GM12873 (cell line): ENCODE measurements at regions not wholly inside any gene's neighbourhood (a gene's known extent, or its start where the extent isn't known, plus 50 kb on each side); places are given as distances from the start of the nearest gene placed in this dataset.

Source experiments
- TF ChIP-seq, protein P1 (sequence below): IDR thresholded peaks from 2 replicates; pipeline ENCODE4 v1.5.1; 2012; ENCODE audit warnings: low read depth, mild to moderate bottlenecking, moderate library complexity, low read length, control low read depth; ENCODE audit not compliant: insufficient read depth; ENCODE audit errors: missing control alignments

DNA sequence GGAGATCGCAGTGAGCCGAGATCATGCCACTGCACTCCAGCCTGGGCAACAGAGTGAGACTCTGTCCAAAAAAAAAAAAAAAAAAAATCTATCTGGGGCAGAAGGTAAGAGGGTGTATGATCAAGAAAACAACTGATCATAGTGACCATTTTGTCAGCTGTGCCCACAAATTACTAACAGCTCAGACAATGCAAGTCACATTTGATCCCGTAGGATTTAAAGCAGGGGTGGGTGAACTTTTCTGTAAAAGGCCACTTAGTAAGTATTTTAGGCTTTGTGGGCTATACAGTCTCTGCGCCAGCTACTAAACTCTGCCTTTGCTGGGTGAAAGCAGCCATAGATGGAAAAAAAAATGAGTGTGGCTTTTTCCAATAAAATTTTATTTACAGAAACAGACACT is 57.6 kb upstream of the ABI3BP start:
- TF ChIP-seq, protein P1, sequence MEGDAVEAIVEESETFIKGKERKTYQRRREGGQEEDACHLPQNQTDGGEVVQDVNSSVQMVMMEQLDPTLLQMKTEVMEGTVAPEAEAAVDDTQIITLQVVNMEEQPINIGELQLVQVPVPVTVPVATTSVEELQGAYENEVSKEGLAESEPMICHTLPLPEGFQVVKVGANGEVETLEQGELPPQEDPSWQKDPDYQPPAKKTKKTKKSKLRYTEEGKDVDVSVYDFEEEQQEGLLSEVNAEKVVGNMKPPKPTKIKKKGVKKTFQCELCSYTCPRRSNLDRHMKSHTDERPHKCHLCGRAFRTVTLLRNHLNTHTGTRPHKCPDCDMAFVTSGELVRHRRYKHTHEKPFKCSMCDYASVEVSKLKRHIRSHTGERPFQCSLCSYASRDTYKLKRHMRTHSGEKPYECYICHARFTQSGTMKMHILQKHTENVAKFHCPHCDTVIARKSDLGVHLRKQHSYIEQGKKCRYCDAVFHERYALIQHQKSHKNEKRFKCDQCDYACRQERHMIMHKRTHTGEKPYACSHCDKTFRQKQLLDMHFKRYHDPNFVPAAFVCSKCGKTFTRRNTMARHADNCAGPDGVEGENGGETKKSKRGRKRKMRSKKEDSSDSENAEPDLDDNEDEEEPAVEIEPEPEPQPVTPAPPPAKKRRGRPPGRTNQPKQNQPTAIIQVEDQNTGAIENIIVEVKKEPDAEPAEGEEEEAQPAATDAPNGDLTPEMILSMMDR, result no peak

DNA sequence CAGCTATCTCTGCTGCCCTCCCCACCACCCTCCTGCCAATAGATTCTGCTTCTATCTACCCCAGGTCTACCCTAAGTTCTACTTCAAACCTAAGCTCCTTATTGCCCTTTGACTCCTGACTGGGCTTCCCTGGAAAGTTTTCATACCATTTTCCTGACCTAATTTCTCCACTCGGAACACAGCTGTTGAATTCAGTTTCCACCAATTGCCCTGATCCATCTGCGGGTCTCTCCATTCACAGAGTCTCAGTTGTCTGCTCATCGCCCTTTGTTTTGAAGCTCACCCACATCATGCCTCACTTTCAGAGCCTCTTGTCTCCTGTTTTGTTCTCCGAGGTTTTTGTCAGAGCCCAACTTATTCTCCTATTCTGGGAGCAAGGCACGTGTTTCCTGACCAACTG is 56.8 kb upstream of the ABI3BP start:
- TF ChIP-seq, protein P1, result no peak

DNA sequence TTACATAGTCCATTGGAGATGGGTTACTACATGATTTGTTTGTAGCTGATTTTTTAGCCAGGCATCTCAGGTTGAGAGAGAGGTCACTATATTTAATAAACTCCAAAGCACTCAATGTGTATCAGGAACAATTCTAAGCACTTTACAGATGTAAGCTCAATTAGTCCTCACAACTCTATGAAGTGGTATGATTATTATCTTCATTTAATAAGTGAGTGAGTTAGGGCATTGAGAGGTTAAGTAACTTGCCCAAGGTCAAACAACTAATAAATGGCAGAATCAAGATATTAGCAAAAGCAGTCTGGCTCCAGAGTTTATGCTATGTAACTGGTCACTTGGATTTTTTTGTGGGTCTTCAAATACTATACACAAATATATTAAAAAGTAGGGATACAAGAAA is 56.3 kb upstream of the ABI3BP start:
- TF ChIP-seq, protein P1, result no peak

DNA sequence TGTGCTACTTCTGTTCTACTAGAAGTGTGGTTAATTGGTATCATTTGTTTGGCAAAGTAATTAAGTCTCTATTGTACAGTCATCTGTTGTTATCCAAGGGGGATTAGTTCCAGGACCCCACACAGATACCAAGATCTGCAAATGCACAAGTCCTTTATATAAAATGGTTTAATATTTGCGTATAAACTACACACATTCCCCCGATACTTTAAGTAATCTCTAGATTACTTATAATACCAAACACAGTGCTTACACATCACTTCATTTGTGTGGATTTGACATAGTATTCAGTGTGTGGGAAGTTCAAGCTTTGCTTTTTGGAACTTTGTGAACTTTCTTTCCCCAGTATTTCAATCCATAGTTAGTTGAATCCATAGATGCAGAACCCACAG is 50.5 kb upstream of the ABI3BP start:
- TF ChIP-seq, protein P1, result no peak

DNA sequence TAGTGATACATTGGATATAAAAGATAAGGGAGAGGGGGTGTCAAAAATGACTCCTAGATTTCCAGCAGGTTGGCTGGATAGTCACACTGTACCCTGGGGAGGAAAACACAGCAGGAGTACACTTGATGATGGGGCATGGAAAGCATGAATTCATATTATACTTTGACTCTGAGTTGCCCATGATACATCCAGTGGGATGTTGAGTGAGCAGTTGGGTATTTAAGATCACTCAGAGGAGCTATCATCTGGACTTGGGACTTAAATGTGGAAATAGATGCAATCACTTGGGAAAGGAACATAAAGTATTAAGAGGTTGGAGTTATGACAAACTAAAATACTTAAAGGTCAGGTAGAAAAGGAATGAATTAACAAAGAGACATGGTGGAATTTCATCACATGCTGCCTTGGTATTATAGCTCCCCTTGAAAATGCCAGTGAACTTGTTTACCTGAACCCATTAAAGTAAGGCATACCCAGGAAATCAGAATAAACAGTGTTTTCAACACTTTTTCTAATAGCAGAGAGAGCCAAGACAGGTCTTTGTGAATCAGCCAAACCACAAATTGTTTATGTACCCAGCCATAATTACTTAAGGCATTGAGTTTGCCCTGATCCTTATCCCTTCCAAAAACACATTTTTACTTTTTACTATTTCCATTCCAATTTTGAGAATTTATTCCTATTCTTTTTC is 49.9 kb upstream of the ABI3BP start:
- TF ChIP-seq, protein P1, result no peak
